RCC 7860 (cell line): ENCODE measurements at regions not wholly inside any gene's neighbourhood (a gene's known extent, or its start where the extent isn't known, plus 50 kb on each side); places are given as distances from the start of the nearest gene placed in this dataset.
"Not testable (repeated sequence)": the region's sequence is repeated elsewhere in the genome, so short reads cannot be mapped to it uniquely, and the experiment has no call there.

Experiments
- DNase-seq: peaks from one replicate; pipeline ENCODE4 v3.0.0-alpha.2; 2015; ENCODE audit warnings: low spot score
- FAIRE-seq: peaks from 2 replicates; lab custom pipeline; 2012; peaks lifted over from hg19 to GRCh38; lab: Jason Lieb, UNC

DNA sequence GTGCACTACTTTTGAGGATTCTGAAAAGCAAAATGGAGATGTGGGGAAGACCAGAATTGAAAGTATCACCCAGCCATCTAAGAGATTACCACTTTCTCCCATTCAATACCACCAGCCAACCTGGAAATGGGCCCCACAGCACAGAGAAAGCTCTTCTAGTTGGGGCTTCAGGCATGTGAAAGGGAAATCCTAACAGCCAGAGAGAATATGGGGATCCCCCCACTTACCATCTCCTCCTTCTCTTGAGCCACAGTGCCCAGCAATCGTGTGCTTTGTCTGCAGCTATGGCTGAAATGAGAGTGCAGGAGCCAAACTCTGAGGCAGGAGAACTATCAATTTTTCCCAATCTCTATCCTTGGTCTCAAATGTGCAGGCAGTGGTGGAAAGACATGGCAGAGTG lies 173.2 kb upstream of the KCTD7 start:
- not testable (repeated sequence) for FAIRE-seq, DNase-seq

DNA sequence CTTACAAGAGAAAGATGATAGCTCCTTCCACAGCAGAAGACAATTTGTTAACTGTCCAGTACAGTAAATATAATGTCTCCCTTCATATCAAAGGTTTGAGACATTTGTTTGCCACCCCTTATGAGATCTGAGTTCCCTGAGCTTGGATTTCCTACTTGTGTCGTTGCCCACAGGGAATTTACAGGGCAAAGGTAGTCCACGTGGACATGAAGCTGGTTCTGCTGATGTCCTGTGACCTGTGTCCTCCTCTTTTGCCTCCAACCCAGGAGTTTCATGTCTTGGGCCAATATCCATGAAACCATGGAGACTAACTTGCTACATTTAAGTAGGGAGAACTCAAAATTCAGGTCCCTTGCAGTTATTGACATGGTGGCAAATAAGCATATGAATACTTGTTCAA lies 172.2 kb upstream of the KCTD7 start:
- not testable (repeated sequence) for FAIRE-seq, DNase-seq

DNA sequence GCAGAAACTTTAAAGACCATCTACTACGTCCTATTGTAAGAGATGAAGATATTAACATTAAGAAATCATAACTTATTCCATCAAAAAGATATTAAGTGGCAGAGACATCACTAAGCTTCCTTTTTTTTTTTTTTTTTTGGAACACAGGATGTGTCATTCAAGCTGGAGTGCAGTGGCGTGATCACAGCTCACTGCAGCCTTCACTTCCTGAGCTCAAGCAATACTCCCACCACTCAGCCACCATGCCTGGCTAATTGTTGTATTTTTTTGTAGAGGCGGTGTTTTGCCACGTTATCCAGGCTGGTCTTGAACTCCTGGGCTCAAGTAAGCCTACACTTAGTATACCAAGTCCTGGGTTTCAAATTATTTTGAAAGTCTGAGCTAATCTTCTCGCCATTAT lies 169.7 kb upstream of the KCTD7 start:
- not testable (repeated sequence) for DNase-seq, FAIRE-seq

DNA sequence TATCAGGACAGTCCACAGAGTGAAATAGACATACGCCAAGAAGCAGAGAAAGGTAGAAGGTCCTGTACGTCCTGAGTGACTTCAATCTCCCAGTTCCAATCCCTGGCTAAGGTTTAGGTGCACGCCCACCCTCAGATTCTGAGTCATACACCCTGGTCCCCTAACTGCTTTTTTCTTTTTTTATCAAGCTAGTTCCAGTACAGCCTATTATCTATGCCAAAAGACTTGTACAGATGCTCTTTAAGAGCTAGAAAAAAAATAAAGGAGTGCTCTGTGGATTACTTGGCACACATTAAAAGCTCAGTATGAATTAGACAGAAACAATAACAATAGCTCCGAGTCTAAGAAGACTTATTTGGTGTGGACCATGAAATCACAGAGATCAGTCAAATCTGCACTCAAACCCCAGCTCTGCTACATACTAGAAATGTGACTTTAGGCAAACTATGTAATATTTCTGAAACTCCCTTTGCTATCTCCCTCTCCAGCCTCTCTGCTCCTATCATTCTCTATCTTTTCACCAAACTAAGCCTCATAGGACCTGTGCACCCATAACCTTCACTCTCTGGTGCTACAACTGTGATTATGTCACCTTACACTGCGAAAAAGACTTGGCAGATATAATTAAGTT lies 168.8 kb upstream of the KCTD7 start:
- not testable (repeated sequence) for DNase-seq, FAIRE-seq

DNA sequence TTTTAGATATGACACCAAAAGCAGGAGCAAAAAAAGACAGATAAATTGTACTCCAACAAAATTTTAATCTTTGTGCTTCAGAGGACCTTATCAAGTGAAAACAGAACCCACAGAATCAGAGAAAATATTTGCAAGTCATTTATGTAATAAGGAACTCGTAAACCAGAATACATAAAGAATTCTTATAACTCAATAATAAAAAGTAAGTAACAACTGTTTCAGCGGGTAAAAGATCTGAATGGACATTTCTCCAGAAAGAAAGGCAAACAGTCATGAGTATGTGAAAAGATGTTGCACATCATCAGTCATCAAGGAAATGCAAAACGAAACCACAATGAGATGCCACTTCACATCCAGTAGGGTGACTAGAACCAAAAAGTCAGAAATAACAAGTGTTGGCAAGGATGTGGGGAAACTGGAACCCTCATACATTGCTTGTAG lies 167.7 kb upstream of the KCTD7 start:
- no peak for DNase-seq
- no peak for FAIRE-seq

- FAIRE-seq, DNase-seq: not testable (repeated sequence)
These were observed 167.3 kb upstream of the KCTD7 start for GRCh38 chr7:66461397-66461796.

DNA sequence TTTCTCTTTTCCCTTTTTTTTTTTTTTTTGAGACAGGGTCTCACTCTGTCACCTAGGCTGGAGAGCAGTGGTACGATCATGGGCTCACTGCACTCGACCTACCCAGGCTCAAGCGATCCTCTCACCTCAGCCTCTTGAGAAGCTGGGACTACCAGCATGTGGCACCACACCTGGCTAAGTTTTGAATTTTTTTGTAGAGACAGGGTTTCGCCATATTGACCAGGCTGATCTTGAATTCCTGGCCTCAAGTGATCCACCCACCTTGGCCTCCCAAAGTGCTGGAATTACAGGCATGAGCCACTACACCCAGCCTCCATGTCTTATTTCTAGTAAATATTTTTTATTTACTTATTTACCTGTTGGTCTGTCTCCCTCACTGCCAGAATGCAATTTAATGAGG lies 165.8 kb upstream of the KCTD7 start:
- FAIRE-seq = not testable (repeated sequence)

GRCh38 chr7:66464059-66464458 lies 164.6 kb upstream of the KCTD7 start:
- no peak for FAIRE-seq
- DNase-seq = no peak

More for the DNA sequence above, 165.8 kb upstream of the KCTD7 start:
- not testable (repeated sequence) for DNase-seq

- FAIRE-seq (no peak), DNase-seq (no peak)
These were observed 162.5 kb upstream of the KCTD7 start for GRCh38 chr7:66466081-66466600.

GRCh38 chr7:66467887-66468286 lies 160.8 kb upstream of the KCTD7 start:
- DNase-seq (no peak), FAIRE-seq (peak; percentile 36)

DNA sequence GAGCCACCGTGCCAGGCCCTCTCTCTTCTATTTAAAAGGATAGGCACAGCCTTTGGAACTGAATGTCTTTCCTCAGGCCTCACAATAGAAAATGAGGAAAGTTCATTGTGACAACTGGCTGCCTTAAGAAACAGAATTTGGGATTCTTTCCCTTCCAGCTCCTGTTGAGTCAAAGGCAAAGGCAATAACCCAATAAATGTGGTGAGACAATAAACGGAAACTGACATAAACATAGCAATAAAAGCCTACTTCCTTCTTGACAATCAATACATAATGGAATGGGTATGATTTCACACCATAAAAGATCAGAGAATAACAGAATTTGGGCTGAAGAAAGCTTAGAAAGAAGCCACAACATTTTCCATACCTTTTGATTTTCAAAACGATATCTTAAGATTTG lies 155.6 kb upstream of the KCTD7 start:
- not testable (repeated sequence) for DNase-seq, FAIRE-seq

GRCh38 chr7:66474441-66474840 lies 154.2 kb upstream of the KCTD7 start:
- FAIRE-seq = no peak
- no peak for DNase-seq

DNA sequence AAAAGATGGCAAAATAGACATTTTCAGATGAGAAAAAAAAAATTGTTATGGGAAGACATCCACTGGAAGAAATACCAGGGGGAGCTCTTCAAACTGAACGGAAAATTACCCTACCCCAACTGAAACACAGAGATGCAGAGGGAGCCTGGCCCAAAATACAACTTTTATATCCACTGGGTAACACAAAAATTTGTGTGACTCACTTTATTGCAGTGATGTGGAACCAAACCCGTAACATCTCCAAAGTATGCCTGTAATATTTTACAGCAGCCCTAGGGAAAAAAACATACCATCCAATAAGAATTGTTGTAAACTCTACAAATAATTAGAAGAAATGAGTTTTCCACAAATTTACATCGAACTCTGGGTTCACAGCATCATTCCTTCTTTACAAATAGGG lies 152.6 kb upstream of the KCTD7 start:
- peak; percentile 87 for FAIRE-seq

DNA sequence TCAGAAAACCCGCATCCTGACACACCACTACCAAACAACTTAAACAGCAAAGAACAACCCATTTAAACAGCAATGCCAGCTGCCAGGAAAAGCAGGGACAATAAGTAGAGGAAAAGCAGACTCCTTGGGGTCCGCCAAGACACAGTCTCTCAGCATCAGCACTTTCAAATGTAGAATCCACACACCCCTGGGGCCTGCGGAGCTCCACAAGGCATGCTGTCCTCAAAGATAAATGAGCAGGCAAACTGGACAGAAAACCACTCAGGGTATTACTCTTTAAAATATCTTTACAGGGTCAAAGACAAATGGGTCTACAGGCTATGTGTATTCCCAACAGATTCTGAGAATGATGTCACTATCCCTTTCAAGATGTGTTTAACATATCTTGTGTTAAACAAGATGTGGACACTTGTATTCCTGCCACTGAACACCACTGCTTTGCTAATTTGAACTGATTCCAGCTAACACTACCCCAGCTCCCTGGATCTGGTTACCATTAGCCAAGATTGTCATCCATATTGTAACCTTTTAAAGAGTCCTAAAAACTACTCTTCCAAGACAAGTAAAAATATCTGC lies 150.8 kb upstream of the KCTD7 start:
- not testable (repeated sequence) for DNase-seq, FAIRE-seq

More for the DNA sequence above, 152.6 kb upstream of the KCTD7 start:
- not testable (repeated sequence) for DNase-seq

DNA sequence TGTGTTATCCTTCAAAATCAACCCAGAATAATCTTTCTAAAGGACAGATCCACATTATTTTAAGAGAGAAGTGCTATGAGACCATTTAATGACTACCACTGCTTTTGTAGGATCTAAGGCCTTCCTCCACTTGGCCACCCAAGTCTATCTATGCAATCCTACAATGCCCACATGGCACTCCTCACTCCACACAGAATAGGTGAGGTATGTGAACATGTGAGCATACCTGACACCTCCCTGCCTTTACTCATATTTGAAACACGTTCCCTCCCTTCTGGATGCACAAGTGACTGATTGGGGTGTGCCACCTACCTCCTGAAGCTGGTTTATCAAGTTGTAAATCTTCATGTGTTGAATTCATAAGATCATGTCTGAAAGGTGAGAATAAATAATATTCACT lies 147.5 kb upstream of the KCTD7 start:
- FAIRE-seq, DNase-seq: not testable (repeated sequence)

GRCh38 chr7:66489065-66489464 lies 139.6 kb upstream of the KCTD7 start:
- not testable (repeated sequence) for DNase-seq, FAIRE-seq

DNA sequence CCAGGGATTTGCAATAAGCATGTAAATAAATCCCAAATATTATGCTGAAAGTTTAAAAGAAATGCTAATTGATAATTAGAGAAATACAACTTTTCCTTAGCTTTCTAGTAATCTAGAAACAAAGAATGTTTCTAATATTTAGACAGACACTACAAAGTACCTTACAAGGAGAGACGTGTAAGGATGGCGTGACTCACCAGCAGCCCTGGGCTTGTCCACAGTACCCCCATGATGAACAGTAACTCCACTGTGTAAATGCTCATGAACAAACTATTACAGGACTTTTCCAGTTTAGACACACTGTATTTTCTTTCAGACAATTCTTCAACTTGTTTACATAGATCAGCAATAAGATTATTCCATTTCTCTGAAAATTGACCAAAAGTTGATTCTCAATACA lies 138.9 kb upstream of the KCTD7 start:
- FAIRE-seq, DNase-seq: not testable (repeated sequence)

- DNase-seq, FAIRE-seq: not testable (repeated sequence)
These were observed 137.7 kb upstream of the KCTD7 start for GRCh38 chr7:66490979-66491378.

DNA sequence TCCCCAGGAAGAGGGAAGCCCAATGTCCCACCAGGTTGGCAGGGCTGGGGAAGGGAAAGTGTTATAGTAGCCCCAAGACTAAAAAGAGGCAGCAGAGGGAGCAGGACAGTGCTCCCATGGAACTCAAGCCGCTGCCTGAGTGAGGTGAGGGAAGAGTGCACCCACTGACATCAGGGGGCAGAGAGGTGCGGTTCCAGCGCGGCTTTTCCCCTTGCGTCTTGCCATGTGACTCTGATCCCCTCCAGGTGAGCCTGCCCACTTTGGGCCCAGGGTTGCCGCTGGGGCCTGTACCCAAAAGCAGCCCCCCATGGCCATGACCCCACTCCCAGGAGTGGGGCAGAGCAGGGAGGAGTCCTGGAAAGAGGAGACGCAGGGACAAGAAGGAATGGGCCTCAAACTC lies 136.3 kb upstream of the KCTD7 start:
- not testable (repeated sequence) for DNase-seq, FAIRE-seq

DNA sequence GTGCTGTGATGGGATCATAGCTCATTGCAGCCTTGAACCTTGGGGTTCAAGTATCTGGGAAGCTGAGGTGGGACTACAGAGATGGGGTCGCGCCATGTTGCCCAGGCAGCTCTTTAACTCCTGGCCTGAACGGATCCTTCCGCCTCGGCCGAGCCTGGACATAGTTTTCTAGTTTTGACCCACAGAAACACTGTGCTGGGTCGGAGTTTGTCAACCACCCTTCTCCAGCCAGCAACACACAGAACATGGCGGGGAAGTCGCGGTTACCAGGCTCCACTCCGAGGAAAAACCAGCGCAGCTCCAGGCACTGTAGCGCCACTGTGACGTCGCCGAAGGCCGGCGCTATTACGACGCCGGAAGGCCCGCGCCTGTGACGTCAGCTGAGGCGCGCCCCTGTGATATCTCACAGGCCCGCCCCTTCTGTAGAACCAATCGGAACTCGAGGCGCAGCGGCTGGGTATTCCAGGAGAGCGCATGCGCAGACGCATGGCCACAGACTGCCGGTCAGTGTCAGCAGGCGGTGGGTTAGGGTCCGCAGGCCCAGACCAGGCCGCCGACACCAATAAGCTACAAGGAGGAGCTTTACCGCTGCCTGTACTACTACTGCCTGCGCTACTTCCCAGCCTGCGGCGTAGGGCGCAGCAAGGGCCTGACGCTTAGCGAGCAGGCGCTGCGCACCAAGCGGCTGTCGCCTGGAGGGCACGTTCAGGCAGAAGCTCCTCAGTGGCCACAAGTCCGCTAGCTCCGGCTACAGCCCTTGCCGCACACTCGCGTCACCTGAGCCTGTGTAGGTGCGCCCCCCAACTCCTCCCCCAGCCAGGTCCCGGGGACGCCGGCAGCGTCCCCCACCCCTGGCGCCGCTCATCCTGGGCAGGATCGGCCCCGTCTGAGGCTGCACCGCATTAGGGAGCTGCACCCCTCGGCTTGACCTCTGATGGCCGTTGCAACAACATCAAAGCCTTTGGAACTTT lies 135.2 kb upstream of the KCTD7 start:
- FAIRE-seq = peak; percentile 67

GRCh38 chr7:66497346-66497745 lies 131.3 kb upstream of the KCTD7 start:
- no peak for DNase-seq

More for the DNA sequence above, 135.2 kb upstream of the KCTD7 start:
- DNase-seq = peak; percentile 97

More at GRCh38 chr7:66497346-66497745, 131.3 kb upstream of the KCTD7 start:
- no peak for FAIRE-seq
